ENCODE measurements at regions not wholly inside any gene's neighbourhood (a gene's known extent, or its start where the extent isn't known, plus 50 kb on each side); places are given as distances from the start of the nearest gene placed in this dataset.

GRCh38 chr9:85263288-85263687 is 478.5 kb downstream of the AGTPBP1 start:
- no peaks in the 10 kb centered on the region for H3K4me1 ChIP-seq (ENCODE audit: low read length)
- H3K9ac ChIP-seq (ENCODE audit: low read length), result no peak overlapping the region
- no peak overlapping the region for H3K4me2 ChIP-seq (ENCODE audit: low read depth, low read length, poor library complexity, severe bottlenecking)
- H4K20me1 ChIP-seq (ENCODE audit: insufficient read depth, low read depth, low read length), result no peaks in the 10 kb centered on the region
- no peaks in the 10 kb centered on the region for H3K36me3 ChIP-seq (ENCODE audit: insufficient read depth, low read length)
- H2AFZ ChIP-seq (ENCODE audit: low read length), result no peak overlapping the region
- DNase-seq, result no peak
- H3K9me3 ChIP-seq (ENCODE audit: low read length), result no peaks in the 10 kb centered on the region
- H3K9me2 ChIP-seq (replicated peaks; ENCODE audit: insufficient read depth, low read length), result no peaks in the 10 kb centered on the region
- H3K27me3 ChIP-seq (ENCODE audit: low read length), result no peaks in the 10 kb centered on the region
- H3K27ac ChIP-seq (ENCODE audit: low read length), result no peak overlapping the region
- H3K4me3 ChIP-seq (ENCODE audit: low read length), result no peak overlapping the region
- H3K79me2 ChIP-seq (ENCODE audit: low read length), result no peaks in the 10 kb centered on the region

GRCh38 chr9:85262333-85262732 is 479.4 kb downstream of the AGTPBP1 start:
- H3K4me3 ChIP-seq (ENCODE audit: low read length), result no peak overlapping the region
- no peak overlapping the region for H3K27ac ChIP-seq (ENCODE audit: low read length)
- H3K9me3 ChIP-seq (ENCODE audit: low read length), result no peaks in the 10 kb centered on the region
- no peaks in the 10 kb centered on the region for H3K4me1 ChIP-seq (ENCODE audit: low read length)
- H3K27me3 ChIP-seq (ENCODE audit: low read length), result no peaks in the 10 kb centered on the region
- no peak overlapping the region for H3K9ac ChIP-seq (ENCODE audit: low read length)
- H3K4me2 ChIP-seq (ENCODE audit: low read depth, low read length, poor library complexity, severe bottlenecking), result no peak overlapping the region
- no peaks in the 10 kb centered on the region for H4K20me1 ChIP-seq (ENCODE audit: insufficient read depth, low read depth, low read length)
- no peaks in the 10 kb centered on the region for H3K36me3 ChIP-seq (ENCODE audit: insufficient read depth, low read length)
- H2AFZ ChIP-seq (ENCODE audit: low read length), result no peak overlapping the region
- H3K79me2 ChIP-seq (ENCODE audit: low read length), result no peaks in the 10 kb centered on the region
- DNase-seq, result no peak
- H3K9me2 ChIP-seq (replicated peaks; ENCODE audit: insufficient read depth, low read length), result no peaks in the 10 kb centered on the region

DNA sequence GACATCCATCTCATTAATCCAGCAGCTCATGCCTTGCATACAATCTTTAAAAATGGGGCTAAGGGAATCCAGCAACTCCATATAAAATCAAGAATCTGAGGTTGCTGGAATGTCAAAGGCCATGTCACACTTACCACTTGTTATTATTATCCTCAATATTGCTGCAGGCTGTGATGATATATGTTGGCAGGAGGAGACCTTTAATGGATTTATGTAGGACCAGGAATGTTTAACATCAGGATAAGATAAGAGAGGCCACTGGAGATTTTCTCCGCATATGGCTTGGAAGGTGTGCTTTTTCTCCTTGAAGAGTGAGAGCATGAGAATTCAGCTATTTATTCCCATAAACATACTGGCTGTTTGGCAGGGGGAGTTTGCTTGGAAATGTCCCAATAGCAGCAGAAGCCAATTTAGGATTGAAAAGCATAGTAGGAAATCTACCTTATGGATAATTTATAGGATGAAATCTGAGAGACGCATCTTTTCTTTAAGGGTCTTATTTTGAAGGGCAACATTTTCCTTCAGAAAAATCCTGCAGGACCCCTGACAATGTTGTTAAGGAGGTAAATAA is 481.4 kb downstream of the AGTPBP1 start:
- H4K20me1 ChIP-seq (ENCODE audit: insufficient read depth, low read depth, low read length), result no peaks in the 10 kb centered on the region
- H3K4me3 ChIP-seq (ENCODE audit: low read length), result no peak overlapping the region
- no peak overlapping the region for H3K4me2 ChIP-seq (ENCODE audit: low read depth, low read length, poor library complexity, severe bottlenecking)
- no peaks in the 10 kb centered on the region for H3K36me3 ChIP-seq (ENCODE audit: insufficient read depth, low read length)
- no peak for DNase-seq
- no peak overlapping the region for H3K9ac ChIP-seq (ENCODE audit: low read length)
- no peaks in the 10 kb centered on the region for H3K9me2 ChIP-seq (replicated peaks; ENCODE audit: insufficient read depth, low read length)
- no peak overlapping the region for H2AFZ ChIP-seq (ENCODE audit: low read length)
- no peaks in the 10 kb centered on the region for H3K9me3 ChIP-seq (ENCODE audit: low read length)
- no peaks in the 10 kb centered on the region for H3K4me1 ChIP-seq (ENCODE audit: low read length)
- H3K79me2 ChIP-seq (ENCODE audit: low read length), result no peaks in the 10 kb centered on the region
- H3K27ac ChIP-seq (ENCODE audit: low read length), result no peak overlapping the region
- H3K27me3 ChIP-seq (ENCODE audit: low read length), result no peaks in the 10 kb centered on the region

GRCh38 chr9:85258823-85259370 is 482.9 kb downstream of the AGTPBP1 start:
- H3K4me2 ChIP-seq (ENCODE audit: low read depth, low read length, poor library complexity, severe bottlenecking), result no peak overlapping the region
- H3K9me2 ChIP-seq (replicated peaks; ENCODE audit: insufficient read depth, low read length), result no peaks in the 10 kb centered on the region
- no peaks in the 10 kb centered on the region for H3K4me1 ChIP-seq (ENCODE audit: low read length)
- H3K27ac ChIP-seq (ENCODE audit: low read length), result no peak overlapping the region
- no peak overlapping the region for H2AFZ ChIP-seq (ENCODE audit: low read length)
- H3K36me3 ChIP-seq (ENCODE audit: insufficient read depth, low read length), result no peaks in the 10 kb centered on the region
- no peak overlapping the region for H3K4me3 ChIP-seq (ENCODE audit: low read length)
- H3K79me2 ChIP-seq (ENCODE audit: low read length), result no peaks in the 10 kb centered on the region
- H4K20me1 ChIP-seq (ENCODE audit: insufficient read depth, low read depth, low read length), result no peaks in the 10 kb centered on the region
- peak; percentile 74 for DNase-seq
- no peaks in the 10 kb centered on the region for H3K9me3 ChIP-seq (ENCODE audit: low read length)
- no peaks in the 10 kb centered on the region for H3K27me3 ChIP-seq (ENCODE audit: low read length)
- H3K9ac ChIP-seq (ENCODE audit: low read length), result no peak overlapping the region

- no peak overlapping the region for H3K4me3 ChIP-seq (ENCODE audit: low read length)
- no peak overlapping the region for H3K4me2 ChIP-seq (ENCODE audit: low read depth, low read length, poor library complexity, severe bottlenecking)
- no peaks in the 10 kb centered on the region for H3K79me2 ChIP-seq (ENCODE audit: low read length)
- H3K9ac ChIP-seq (ENCODE audit: low read length), result no peak overlapping the region
- DNase-seq, result no peak
- no peaks in the 10 kb centered on the region for H3K27me3 ChIP-seq (ENCODE audit: low read length)
- H3K4me1 ChIP-seq (ENCODE audit: low read length), result no peaks in the 10 kb centered on the region
- H3K9me2 ChIP-seq (replicated peaks; ENCODE audit: insufficient read depth, low read length), result no peaks in the 10 kb centered on the region
- H3K9me3 ChIP-seq (ENCODE audit: low read length), result no peaks in the 10 kb centered on the region
- H2AFZ ChIP-seq (ENCODE audit: low read length), result no peak overlapping the region
- H3K27ac ChIP-seq (ENCODE audit: low read length), result no peak overlapping the region
- H4K20me1 ChIP-seq (ENCODE audit: insufficient read depth, low read depth, low read length), result no peaks in the 10 kb centered on the region
- H3K36me3 ChIP-seq (ENCODE audit: insufficient read depth, low read length), result no peaks in the 10 kb centered on the region
Observed at GRCh38 chr9:85258236-85258635, 483.5 kb downstream of the AGTPBP1 start.

GRCh38 chr9:85249313-85249621 is 492.5 kb downstream of the AGTPBP1 start:
- H3K27me3 ChIP-seq (ENCODE audit: low read length), result no peaks in the 10 kb centered on the region
- no peaks in the 10 kb centered on the region for H3K79me2 ChIP-seq (ENCODE audit: low read length)
- no peaks in the 10 kb centered on the region for H3K4me1 ChIP-seq (ENCODE audit: low read length)
- no peak overlapping the region for H3K4me3 ChIP-seq (ENCODE audit: low read length)
- no peak for DNase-seq
- no peak overlapping the region for H3K9ac ChIP-seq (ENCODE audit: low read length)
- no peak overlapping the region for H3K27ac ChIP-seq (ENCODE audit: low read length)
- no peak overlapping the region for H2AFZ ChIP-seq (ENCODE audit: low read length)
- no peaks in the 10 kb centered on the region for H3K36me3 ChIP-seq (ENCODE audit: insufficient read depth, low read length)
- no peak overlapping the region for H3K4me2 ChIP-seq (ENCODE audit: low read depth, low read length, poor library complexity, severe bottlenecking)
- no peaks in the 10 kb centered on the region for H3K9me2 ChIP-seq (replicated peaks; ENCODE audit: insufficient read depth, low read length)
- no peaks in the 10 kb centered on the region for H4K20me1 ChIP-seq (ENCODE audit: insufficient read depth, low read depth, low read length)
- no peaks in the 10 kb centered on the region for H3K9me3 ChIP-seq (ENCODE audit: low read length)

- Histone ChIP-seq H3K4me1 (ENCODE audit: low read length) (no peaks in the 10 kb centered on the region), H3K9ac (ENCODE audit: low read length) (no peak overlapping the region), H3K27me3 (ENCODE audit: low read length) (no peaks in the 10 kb centered on the region), H3K4me3 (ENCODE audit: low read length) (no peak overlapping the region), H3K27ac (ENCODE audit: low read length) (no peak overlapping the region), H2AFZ (ENCODE audit: low read length) (no peak overlapping the region), H4K20me1 (ENCODE audit: insufficient read depth, low read depth, low read length) (no peaks in the 10 kb centered on the region), H3K79me2 (ENCODE audit: low read length) (no peaks in the 10 kb centered on the region), H3K9me3 (ENCODE audit: low read length) (no peaks in the 10 kb centered on the region), H3K9me2 (replicated peaks; ENCODE audit: insufficient read depth, low read length) (no peaks in the 10 kb centered on the region), H3K36me3 (ENCODE audit: insufficient read depth, low read length) (no peaks in the 10 kb centered on the region), H3K4me2 (ENCODE audit: low read depth, low read length, poor library complexity, severe bottlenecking) (no peak overlapping the region)
- DNase-seq, result no peak
Observed at GRCh38 chr9:85248514-85249312, 493.0 kb downstream of the AGTPBP1 start.

- H3K4me2 ChIP-seq (ENCODE audit: low read depth, low read length, poor library complexity, severe bottlenecking), result no peak overlapping the region
Observed at GRCh38 chr9:85246541-85246940, 495.2 kb downstream of the AGTPBP1 start.

More at GRCh38 chr9:85246541-85246940, 495.2 kb downstream of the AGTPBP1 start:
- H3K9me3 ChIP-seq (ENCODE audit: low read length), result no peaks in the 10 kb centered on the region
- H3K27ac ChIP-seq (ENCODE audit: low read length), result no peak overlapping the region
- no peak overlapping the region for H3K4me3 ChIP-seq (ENCODE audit: low read length)
- H3K36me3 ChIP-seq (ENCODE audit: insufficient read depth, low read length), result no peaks in the 10 kb centered on the region
- no peaks in the 10 kb centered on the region for H4K20me1 ChIP-seq (ENCODE audit: insufficient read depth, low read depth, low read length)
- no peaks in the 10 kb centered on the region for H3K79me2 ChIP-seq (ENCODE audit: low read length)
- no peak overlapping the region for H3K9ac ChIP-seq (ENCODE audit: low read length)
- no peaks in the 10 kb centered on the region for H3K27me3 ChIP-seq (ENCODE audit: low read length)
- DNase-seq, result no peak
- no peaks in the 10 kb centered on the region for H3K9me2 ChIP-seq (replicated peaks; ENCODE audit: insufficient read depth, low read length)
- no peaks in the 10 kb centered on the region for H3K4me1 ChIP-seq (ENCODE audit: low read length)
- H2AFZ ChIP-seq (ENCODE audit: low read length), result no peak overlapping the region
